ENCODE measurements at regions not wholly inside any gene's neighbourhood (a gene's known extent, or its start where the extent isn't known, plus 50 kb on each side); places are given as distances from the start of the nearest gene placed in this dataset.

- 12% methylated on average over 2 of the region's 2 CpGs for WGBS (ENCODE audit: insufficient coverage, insufficient replicate concordance, low lambda C conversion rate, missing lambda C conversion rate)
- POLR2A ChIA-PET = no interaction called here
- CTCF ChIA-PET = interaction anchor here (0.6 kb wide), 1 partner anchor 16 kb away, joined by 4 read pairs; no protein-coding TSS in a partner anchor
- Histone ChIP-seq H3K27me3 (replicated peaks in 1 of 2; ENCODE audit: control insufficient read depth in 2 of 2, insufficient read depth in 2 of 2, low read length in 1 of 2) (no peaks in the 10 kb centered on the region), H3K27ac (ENCODE audit: control insufficient read depth, insufficient read depth) (no peak overlapping the region), H3K9ac (ENCODE audit: control insufficient read depth, insufficient read depth, low read length) (no peak overlapping the region), H3K4me2 (ENCODE audit: control insufficient read depth, insufficient read depth) (no peak overlapping the region), H3K4me1 (ENCODE audit: control insufficient read depth, insufficient read depth, low read length) (no peaks in the 10 kb centered on the region), H3K4me3 (no peak overlapping the region), H3K79me2 (ENCODE audit: control insufficient read depth, insufficient read depth, low read length) (no peaks in the 10 kb centered on the region), H2AFZ (ENCODE audit: control insufficient read depth, low read depth, low read length) (no peak overlapping the region), H3K9me3 (replicated peaks; ENCODE audit: control insufficient read depth, insufficient read depth, low read length) (no peaks in the 10 kb centered on the region), H4K20me1 (ENCODE audit: control insufficient read depth, insufficient read depth) (no peaks in the 10 kb centered on the region), H3K36me3 (ENCODE audit: control insufficient read depth in 2 of 2, insufficient read depth in 2 of 2, low read length in 1 of 2) (no peaks in the 10 kb centered on the region)
- TF ChIP-seq BHLHE40 (IDR thresholded peaks at IDR 0.05; ENCODE audit: borderline replicate concordance in 1 of 2, low read depth in 2 of 2, low read length in 1 of 2) (no peak), STAT1 (conservative IDR thresholded peaks at IDR 0.05) (no peak), BMI1 (IDR thresholded peaks at IDR 0.05; ENCODE audit: borderline replicate concordance) (no peak), E4F1 (IDR thresholded peaks at IDR 0.05; ENCODE audit: borderline replicate concordance, partially characterized antibody) (no peak), DPF2 (IDR thresholded peaks at IDR 0.05) (no peak)
- TF ChIP-seq, protein P1, sequence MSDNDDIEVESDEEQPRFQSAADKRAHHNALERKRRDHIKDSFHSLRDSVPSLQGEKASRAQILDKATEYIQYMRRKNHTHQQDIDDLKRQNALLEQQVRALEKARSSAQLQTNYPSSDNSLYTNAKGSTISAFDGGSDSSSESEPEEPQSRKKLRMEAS (IDR thresholded peaks at IDR 0.05; ENCODE audit: low read depth, low read length) = no peak
- TF ChIP-seq, protein P2, sequence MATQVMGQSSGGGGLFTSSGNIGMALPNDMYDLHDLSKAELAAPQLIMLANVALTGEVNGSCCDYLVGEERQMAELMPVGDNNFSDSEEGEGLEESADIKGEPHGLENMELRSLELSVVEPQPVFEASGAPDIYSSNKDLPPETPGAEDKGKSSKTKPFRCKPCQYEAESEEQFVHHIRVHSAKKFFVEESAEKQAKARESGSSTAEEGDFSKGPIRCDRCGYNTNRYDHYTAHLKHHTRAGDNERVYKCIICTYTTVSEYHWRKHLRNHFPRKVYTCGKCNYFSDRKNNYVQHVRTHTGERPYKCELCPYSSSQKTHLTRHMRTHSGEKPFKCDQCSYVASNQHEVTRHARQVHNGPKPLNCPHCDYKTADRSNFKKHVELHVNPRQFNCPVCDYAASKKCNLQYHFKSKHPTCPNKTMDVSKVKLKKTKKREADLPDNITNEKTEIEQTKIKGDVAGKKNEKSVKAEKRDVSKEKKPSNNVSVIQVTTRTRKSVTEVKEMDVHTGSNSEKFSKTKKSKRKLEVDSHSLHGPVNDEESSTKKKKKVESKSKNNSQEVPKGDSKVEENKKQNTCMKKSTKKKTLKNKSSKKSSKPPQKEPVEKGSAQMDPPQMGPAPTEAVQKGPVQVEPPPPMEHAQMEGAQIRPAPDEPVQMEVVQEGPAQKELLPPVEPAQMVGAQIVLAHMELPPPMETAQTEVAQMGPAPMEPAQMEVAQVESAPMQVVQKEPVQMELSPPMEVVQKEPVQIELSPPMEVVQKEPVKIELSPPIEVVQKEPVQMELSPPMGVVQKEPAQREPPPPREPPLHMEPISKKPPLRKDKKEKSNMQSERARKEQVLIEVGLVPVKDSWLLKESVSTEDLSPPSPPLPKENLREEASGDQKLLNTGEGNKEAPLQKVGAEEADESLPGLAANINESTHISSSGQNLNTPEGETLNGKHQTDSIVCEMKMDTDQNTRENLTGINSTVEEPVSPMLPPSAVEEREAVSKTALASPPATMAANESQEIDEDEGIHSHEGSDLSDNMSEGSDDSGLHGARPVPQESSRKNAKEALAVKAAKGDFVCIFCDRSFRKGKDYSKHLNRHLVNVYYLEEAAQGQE (IDR thresholded peaks at IDR 0.05; ENCODE audit: low read depth, low read length) = peak; percentile 16; the same call in 1 of the 2 replicates
- FAIRE-seq = no peak
- DNase-seq (ENCODE audit: low read depth, low spot score) = no peak
- SMC1A ChIA-PET (ENCODE audit: uncharacterized antibody, unreplicated experiment) = no interaction called here
- ATAC-seq = no peak
- no TSS peak for BruUV-seq (replicated peaks)
- in situ Hi-C loops (cut with MboI) (no loop called here), intact Hi-C loops (cut with micrococcal nuclease; ENCODE audit: unreplicated experiment) (no loop called here)
- RAD21 ChIA-PET (ENCODE audit: unreplicated experiment) = no interaction called here
These were observed 1102.5 kb downstream of the AMY1C start for GRCh38 chr1:104852151-104852550.

Data from GM12878 (cell line).